GM12891 (cell line): ENCODE measurements at regions not wholly inside any gene's neighbourhood (a gene's known extent, or its start where the extent isn't known, plus 50 kb on each side); places are given as distances from the start of the nearest gene placed in this dataset.

ENCODE experiments used
- POLR2A ChIP-seq: IDR thresholded peaks from 2 replicates; pipeline ENCODE4 v1.6.1; 2011; ENCODE audit warnings: low read depth, low read length, control low read depth
- TAF1 ChIP-seq: IDR thresholded peaks from 2 replicates; pipeline ENCODE4 v1.6.1; 2011; ENCODE audit warnings: low read depth, low read length, control low read depth

GRCh38 chr11:32171445-32171844 lies 80.6 kb downstream of the RCN1 start:
- TF ChIP-seq POLR2A, result no peak
- no peak for TF ChIP-seq TAF1
